Sigmoid colon (tissue), 6 donors: ENCODE measurements at regions not wholly inside any gene's neighbourhood (a gene's known extent, or its start where the extent isn't known, plus 50 kb on each side); places are given as distances from the start of the nearest gene placed in this dataset.

Source experiments
- DNase-seq: peaks from one replicate; pipeline ENCODE4 v3.0.0-alpha.2; 2019
- H3K27ac ChIP-seq, 4 donors: fragments of 200-600 bp; sonication (generic); one replicate each; pipeline ENCODE4 v1.5.1; 2016 to 2019; ENCODE audit warnings: mild to moderate bottlenecking in 1 of 4
- H3K27me3 ChIP-seq, 3 donors: fragments of 200-600 bp; sonication (generic); one replicate each; pipeline ENCODE4 v1.5.1; 2019; ENCODE audit warnings: mild to moderate bottlenecking in 1 of 3
- H3K36me3 ChIP-seq, 4 donors: fragments of 200-600 bp; sonication (generic); one replicate each; pipeline ENCODE4 v1.5.1; 2016 to 2019
- H3K4me1 ChIP-seq, 4 donors: fragments of 200-600 bp; sonication (generic); one replicate each; pipeline ENCODE4 v1.5.1; 2017 to 2019
- H3K4me3 ChIP-seq, 4 donors: fragments of 200-600 bp; sonication (generic); one replicate each; pipeline ENCODE4 v1.5.1; 2017 to 2019; ENCODE audit warnings: mild to moderate bottlenecking in 2 of 4, moderate library complexity in 1 of 4
- H3K9me3 ChIP-seq, 4 donors: fragments of 200-600 bp in 3 of 4; sonication (generic) in 3 of 4; one replicate each; pipeline versions ENCODE4 v1.5.1 to v1.6.1; 2013 to 2019
- EP300 ChIP-seq, 4 donors: sonication (generic); formaldehyde crosslinking; IDR thresholded peaks; one replicate each; pipeline ENCODE4 v1.6.1; 2017; ENCODE audit warnings: antibody characterized with exemption in 4 of 4
- POLR2A ChIP-seq, 2 donors: fragments of 450-650 bp; IDR thresholded peaks; one replicate each; pipeline ENCODE4 v1.6.1; 2016; ENCODE audit warnings: antibody characterized with exemption in 2 of 2, mild to moderate bottlenecking in 2 of 2, moderate library complexity in 2 of 2
- POLR2AphosphoS5 ChIP-seq, 4 donors: sonication (generic); formaldehyde crosslinking; IDR thresholded peaks; one replicate each; pipeline ENCODE4 v1.6.1; 2017; ENCODE audit warnings: antibody characterized with exemption in 4 of 4
- WGBS, 2 donors: extraction: QIAGEN DNeasy Blood & Tissue Kit; methylation state at CpG; one replicate each; pipeline ENCODE4 v1.1.7; 2013; 5-methylcytosine and 5-hydroxymethylcytosine counted together
- intact Hi-C: fragments of 100-400 bp; cut with DNase I; formaldehyde crosslinking; loops from one replicate; pipeline ENCODE4 v1.15.1; 2023
- TF ChIP-seq, protein P1 (sequence below), 4 experiments: fragments of 450-650 bp in 3 of 4; fragments of 200-600 bp in 1 of 4; IDR thresholded peaks; one replicate each; pipeline ENCODE4 v1.5.1; 2016 to 2019; ENCODE audit warnings: antibody characterized with exemption in 4 of 4, mild to moderate bottlenecking in 3 of 4, moderate library complexity in 2 of 4
- donor health status: healthy with polysubstance abuse.
- donor health status: healthy.

DNA sequence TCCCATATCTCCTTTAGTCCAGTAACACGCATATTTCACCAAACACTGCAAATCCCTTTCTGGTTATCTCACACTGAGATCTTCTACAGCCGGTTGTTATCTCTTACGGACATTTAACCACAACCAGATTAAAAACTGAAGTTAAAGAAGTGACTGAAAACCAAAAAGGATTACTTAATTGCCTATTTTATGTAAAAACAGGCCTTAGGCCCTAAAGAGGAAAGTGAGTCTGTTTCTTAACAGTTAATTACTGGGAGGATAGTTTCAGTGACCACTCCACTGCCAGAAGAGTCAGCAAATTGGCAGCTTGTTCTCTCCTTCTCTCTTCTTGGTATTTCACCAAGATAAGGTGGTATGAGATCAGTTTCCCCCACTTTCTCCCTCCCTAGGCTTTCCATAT, 161.9 kb upstream of the MEOX2 start:
- WGBS, 2 donors: 58 to 84% methylated on average over 3 of the region's 3 CpGs
- intact Hi-C loops: no loop called here
- no peaks in the 10 kb centered on the region for H3K9me3 ChIP-seq
- no peak overlapping the region for H3K27ac ChIP-seq
- DNase-seq: no peak
- no peaks in the 10 kb centered on the region for H3K4me1 ChIP-seq
- no peak overlapping the region for H3K4me3 ChIP-seq
- TF ChIP-seq, protein P1, sequence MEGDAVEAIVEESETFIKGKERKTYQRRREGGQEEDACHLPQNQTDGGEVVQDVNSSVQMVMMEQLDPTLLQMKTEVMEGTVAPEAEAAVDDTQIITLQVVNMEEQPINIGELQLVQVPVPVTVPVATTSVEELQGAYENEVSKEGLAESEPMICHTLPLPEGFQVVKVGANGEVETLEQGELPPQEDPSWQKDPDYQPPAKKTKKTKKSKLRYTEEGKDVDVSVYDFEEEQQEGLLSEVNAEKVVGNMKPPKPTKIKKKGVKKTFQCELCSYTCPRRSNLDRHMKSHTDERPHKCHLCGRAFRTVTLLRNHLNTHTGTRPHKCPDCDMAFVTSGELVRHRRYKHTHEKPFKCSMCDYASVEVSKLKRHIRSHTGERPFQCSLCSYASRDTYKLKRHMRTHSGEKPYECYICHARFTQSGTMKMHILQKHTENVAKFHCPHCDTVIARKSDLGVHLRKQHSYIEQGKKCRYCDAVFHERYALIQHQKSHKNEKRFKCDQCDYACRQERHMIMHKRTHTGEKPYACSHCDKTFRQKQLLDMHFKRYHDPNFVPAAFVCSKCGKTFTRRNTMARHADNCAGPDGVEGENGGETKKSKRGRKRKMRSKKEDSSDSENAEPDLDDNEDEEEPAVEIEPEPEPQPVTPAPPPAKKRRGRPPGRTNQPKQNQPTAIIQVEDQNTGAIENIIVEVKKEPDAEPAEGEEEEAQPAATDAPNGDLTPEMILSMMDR (IDR thresholded peaks at IDR 0.05): no peak
- no peak for TF ChIP-seq POLR2AphosphoS5 (IDR thresholded peaks at IDR 0.05)
- no peak for TF ChIP-seq EP300 (IDR thresholded peaks at IDR 0.05)
- TF ChIP-seq POLR2A (IDR thresholded peaks at IDR 0.05): no peak
- no peaks in the 10 kb centered on the region for H3K36me3 ChIP-seq
- H3K27me3 ChIP-seq: no peaks in the 10 kb centered on the region

DNA sequence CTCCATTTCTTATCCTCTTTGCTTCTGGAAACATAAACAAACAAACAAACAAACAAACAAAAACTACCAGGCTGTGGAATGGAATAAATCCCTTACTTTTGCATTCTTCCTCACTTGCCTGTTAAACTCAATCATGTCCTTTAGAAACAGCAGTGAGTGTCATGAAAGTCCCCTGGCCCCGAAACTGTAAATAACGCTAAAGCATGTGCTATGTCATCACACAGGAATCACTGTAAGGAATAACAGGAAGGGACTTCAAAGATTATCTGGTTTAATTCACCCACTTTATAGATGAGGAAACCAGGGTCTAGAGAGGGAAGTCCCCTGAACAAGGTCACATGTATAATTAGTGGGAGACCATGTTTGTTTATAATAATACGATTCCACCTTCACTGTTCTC, 159.4 kb upstream of the MEOX2 start:
- no peaks in the 10 kb centered on the region for H3K36me3 ChIP-seq
- H3K4me3 ChIP-seq: no peak overlapping the region
- 72 to 90% methylated on average over 3 of the region's 3 CpGs for WGBS, 2 donors
- intact Hi-C loops: no loop called here
- H3K9me3 ChIP-seq: no peaks in the 10 kb centered on the region
- no peaks in the 10 kb centered on the region for H3K4me1 ChIP-seq
- no peaks in the 10 kb centered on the region for H3K27me3 ChIP-seq
- TF ChIP-seq EP300 (IDR thresholded peaks at IDR 0.05): no peak
- no peak for TF ChIP-seq POLR2A (IDR thresholded peaks at IDR 0.05)
- TF ChIP-seq POLR2AphosphoS5 (IDR thresholded peaks at IDR 0.05): no peak
- TF ChIP-seq, protein P1 (IDR thresholded peaks at IDR 0.05): no peak
- no peak overlapping the region for H3K27ac ChIP-seq
- no peak for DNase-seq

DNA sequence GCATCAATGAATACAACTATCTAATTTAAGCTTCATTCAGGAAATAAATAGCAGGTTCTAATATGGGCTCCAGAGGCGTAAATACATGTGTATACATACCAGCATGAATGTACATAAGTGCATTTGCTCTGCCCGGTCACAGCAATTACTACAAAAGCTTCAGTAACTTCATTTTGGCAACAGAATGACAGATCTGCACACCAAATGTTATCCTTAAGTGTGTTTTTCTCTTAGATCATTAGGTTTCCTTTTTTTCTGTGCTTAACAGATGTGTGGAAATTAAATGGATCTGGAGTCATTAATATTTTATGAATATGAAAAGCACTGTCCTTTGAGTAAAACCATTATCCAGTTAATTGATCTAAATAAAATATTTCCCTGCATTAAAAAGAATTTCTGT, 159.0 kb upstream of the MEOX2 start:
- no peaks in the 10 kb centered on the region for H3K9me3 ChIP-seq
- TF ChIP-seq POLR2A (IDR thresholded peaks at IDR 0.05) (no peak), POLR2AphosphoS5 (IDR thresholded peaks at IDR 0.05) (no peak), EP300 (IDR thresholded peaks at IDR 0.05) (no peak)
- TF ChIP-seq, protein P1 (IDR thresholded peaks at IDR 0.05): no peak
- H3K4me1 ChIP-seq: no peaks in the 10 kb centered on the region
- H3K27ac ChIP-seq: no peak overlapping the region
- no peak for DNase-seq
- intact Hi-C loops: no loop called here
- no peaks in the 10 kb centered on the region for H3K27me3 ChIP-seq
- WGBS, 2 donors: 90 to 92% methylated on average over 2 of the region's 2 CpGs
- no peak overlapping the region for H3K4me3 ChIP-seq
- no peaks in the 10 kb centered on the region for H3K36me3 ChIP-seq

DNA sequence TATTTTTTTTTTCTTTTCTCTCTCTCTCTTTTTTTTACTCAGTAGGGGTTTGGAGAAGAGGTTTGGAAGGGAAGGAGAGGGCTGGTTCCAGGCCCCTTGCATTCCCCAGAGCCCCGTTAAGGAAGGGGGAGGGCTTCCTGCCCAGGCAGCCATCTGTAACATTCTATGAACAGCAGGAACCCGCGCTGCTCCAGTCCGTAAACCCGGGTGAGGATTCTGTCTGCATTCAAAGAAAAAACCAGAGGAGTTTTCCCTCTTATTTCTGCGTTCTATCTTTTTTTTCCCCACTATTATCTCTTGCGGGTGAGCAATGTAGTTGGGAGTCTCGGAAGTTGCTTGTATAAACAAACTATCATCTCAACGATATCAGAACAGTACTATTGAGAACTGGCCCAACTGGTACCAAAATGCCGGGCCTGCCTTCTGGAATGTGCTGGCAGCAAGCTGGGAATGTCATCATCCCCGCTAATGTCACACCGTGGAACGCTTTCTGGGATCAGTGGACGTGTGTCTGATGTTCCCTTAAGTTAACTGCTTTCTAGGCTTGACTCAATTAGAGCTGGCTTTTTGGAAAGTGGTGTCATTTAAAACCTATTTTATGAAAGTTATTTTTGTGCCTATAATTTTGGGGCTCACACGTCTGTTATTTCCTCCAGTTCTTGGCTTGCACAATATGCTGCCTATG, 153.1 kb upstream of the MEOX2 start:
- H3K4me3 ChIP-seq: peak overlapping the region; percentile 7 to 43 (median 40)
- WGBS, 2 donors: 37 to 75% methylated on average over 15 of the region's 15 CpGs
- peak overlapping the region; percentile 65 to 74 (median 70) for H3K27ac ChIP-seq
- H3K4me1 ChIP-seq: peaks cover 0 to 21% (median 15%) of the 10 kb centered on the region in 4 donors
- no peaks in the 10 kb centered on the region for H3K27me3 ChIP-seq
- no peaks in the 10 kb centered on the region for H3K9me3 ChIP-seq
- TF ChIP-seq POLR2AphosphoS5 (IDR thresholded peaks at IDR 0.05): peak in 2 of 4 donors; percentile 17 to 19
- TF ChIP-seq EP300 (IDR thresholded peaks at IDR 0.05): no peak
- H3K36me3 ChIP-seq: no peaks in the 10 kb centered on the region
- intact Hi-C loops: loop anchor here (1.0 kb wide), 1 partner anchor 14 kb away; no protein-coding TSS in a partner anchor
- peak; percentile 78 for DNase-seq

DNA sequence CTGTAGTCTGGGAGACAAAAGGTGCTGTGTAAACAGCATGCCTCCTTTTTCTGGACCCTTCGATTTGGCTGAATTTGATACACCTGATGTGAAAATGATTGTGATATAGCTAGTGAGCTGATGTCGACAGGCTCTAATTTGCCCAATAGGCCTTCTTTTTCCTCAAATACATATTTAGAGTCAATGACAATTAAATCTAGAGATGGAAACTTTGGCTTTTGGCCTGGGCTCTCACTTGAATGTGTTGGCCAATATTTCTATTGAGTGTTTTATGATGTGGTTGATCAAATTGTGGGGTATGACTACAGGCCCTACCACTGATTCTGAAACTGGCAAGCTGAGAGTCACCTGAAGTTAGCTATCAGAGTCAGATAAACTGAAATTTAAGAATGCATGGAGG, 151.8 kb upstream of the MEOX2 start:
- no peak for DNase-seq
- 92 to 94% methylated on average over 2 of the region's 2 CpGs for WGBS, 2 donors
- peak overlapping the region in 2 of 4 donors; percentile 13 to 70 for H3K27ac ChIP-seq
- H3K36me3 ChIP-seq: no peaks in the 10 kb centered on the region
- no peaks in the 10 kb centered on the region for H3K27me3 ChIP-seq
- no peaks in the 10 kb centered on the region for H3K9me3 ChIP-seq
- H3K4me3 ChIP-seq: no peak overlapping the region
- H3K4me1 ChIP-seq: peaks cover 0 to 21% (median 15%) of the 10 kb centered on the region in 4 donors
- TF ChIP-seq POLR2AphosphoS5 (IDR thresholded peaks at IDR 0.05): no peak
- TF ChIP-seq, protein P1 (IDR thresholded peaks at IDR 0.05): no peak
- no peak for TF ChIP-seq EP300 (IDR thresholded peaks at IDR 0.05)
- no peak for TF ChIP-seq POLR2A (IDR thresholded peaks at IDR 0.05)
- intact Hi-C loops: no loop called here
